HG02852 (cell line): ENCODE measurements at regions not wholly inside any gene's neighbourhood (a gene's known extent, or its start where the extent isn't known, plus 50 kb on each side); places are given as distances from the start of the nearest gene placed in this dataset.

Source experiments
- ATAC-seq: cut with Tn5 transposase; IDR thresholded peaks from one replicate; pipeline ENCODE4 v1.9.1; 2021; ENCODE audit warnings: mild to moderate bottlenecking, moderate library complexity; ENCODE audit not compliant: unreplicated experiment

DNA sequence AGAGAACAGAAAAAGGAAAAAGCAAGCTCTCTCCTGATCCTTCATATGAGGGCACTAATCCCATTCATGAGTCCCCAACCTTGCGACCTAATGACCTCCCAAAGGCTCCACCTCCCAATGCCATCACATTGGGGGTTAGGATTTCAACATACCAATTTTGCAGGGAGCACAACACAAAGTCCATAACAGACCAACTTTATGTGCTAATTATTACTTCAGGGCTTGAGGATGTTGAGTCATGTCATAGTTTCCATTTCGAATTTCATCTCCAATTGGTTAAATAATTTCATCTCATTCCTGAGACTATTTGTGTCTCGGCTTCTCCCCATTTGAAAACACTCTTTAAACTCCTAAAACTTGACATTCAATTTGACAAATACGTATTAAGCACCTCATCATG, 69.9 kb upstream of the KLF7 start:
- ATAC-seq = no peak

DNA sequence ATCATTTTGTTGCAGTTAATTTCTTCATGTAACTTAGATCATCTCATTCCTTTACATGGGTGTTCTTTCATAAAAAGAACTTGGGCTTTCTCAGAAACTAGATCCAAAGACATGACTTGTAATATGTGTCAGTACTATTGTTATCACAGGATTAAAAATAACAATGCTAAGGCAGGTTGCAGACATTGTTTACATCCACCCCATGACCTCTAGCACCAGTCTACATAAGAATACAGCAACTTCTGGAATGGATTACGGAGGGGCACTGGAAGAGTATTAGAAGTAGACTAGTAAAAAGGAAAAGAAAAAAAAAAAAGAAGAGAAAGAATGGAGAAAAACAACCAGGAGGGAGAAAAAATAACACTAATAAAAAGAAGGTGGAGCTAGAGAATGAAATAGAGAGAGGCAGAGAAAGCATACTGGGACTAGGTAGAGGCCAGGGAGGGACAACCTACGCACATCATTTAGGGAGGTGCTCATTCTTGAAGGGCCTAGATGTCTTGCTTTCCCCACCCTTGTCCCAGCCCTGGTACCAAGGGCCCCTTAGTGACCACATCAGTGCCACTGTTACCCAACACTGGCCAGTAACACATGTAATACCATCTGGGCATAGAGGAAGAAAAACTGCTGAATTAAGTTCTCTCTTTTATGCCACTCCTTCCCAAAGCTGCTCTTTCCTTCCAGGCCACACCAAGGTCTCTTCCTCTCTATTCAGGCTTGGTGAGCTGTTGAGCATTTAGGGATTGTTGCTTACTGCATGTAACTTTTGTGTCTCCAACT, 70.6 kb upstream of the KLF7 start:
- no peak for ATAC-seq

DNA sequence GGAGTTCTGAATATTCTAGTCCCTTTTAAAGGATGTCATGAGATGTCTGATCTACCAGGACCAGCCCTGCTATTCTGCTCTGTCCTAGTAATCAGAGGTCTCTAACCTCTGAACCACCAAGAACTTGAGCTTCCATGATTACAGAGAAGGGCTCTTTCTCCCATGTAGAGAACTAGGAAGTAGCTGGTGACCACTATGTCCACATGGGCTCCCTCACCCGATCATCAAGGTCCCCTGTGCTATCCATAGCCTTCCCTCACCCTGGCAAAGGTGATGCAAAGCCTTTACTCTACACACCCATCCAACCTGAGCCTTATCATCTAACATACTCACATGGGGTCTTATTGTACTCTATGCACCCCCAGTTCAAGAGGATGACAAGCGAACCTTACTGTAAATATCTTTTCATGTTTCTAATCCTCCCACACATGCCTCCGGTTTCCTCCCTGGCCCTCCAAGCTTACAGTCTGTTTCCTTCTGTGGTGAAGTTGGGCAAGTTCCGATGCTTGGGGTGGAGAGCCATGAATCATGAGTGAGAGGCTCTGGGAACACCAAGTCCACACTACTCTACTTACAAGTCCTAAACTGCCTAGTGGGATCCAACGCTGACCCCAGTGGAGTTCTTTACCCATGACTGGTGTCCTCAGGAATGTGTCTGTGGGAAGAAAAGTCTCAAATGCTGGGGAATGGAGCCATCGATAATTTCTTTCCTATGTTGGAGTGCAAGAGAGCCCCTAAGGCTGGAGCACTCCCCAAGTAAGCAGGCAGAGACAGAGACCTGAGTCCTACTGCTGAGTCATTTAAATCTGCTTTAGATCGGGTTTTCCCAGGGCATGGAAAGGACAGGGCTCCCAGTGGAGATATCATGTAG, 73.3 kb upstream of the KLF7 start:
- ATAC-seq = no peak

DNA sequence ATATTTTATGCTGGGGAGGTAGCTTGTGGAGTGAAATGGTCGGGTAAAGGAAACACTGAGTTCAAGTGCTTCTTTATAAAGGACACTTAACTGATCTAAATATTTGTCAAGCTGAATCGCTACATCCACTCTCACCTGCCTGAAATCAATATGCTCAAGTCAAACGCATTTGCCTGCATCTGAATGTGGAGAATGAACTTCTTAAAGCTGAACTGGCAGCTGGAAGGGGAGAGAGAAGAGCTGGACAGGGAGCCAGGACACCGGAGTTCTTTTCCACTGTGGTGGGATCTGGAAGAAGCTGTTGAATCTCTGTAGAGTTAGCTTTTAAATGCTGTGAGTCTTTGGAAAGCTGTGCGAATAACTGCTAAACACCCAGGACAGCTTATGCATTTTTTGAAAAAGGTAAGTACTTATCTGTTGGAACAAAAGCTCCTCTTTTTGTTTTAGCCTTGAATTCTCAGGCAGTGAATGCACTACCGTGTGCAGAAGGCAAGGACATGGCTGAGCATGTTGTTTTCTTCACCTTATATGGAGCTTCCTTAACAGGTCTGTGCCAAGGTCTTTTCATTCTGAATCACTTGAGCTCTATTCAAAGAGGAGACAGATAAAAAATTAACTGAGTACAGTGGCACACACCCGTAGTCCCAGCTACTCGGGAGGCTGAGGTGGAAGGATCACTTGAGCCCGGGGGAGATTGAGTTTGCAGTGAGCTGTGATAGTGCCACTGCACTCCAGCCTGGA, 74.2 kb upstream of the KLF7 start:
- no peak for ATAC-seq

DNA sequence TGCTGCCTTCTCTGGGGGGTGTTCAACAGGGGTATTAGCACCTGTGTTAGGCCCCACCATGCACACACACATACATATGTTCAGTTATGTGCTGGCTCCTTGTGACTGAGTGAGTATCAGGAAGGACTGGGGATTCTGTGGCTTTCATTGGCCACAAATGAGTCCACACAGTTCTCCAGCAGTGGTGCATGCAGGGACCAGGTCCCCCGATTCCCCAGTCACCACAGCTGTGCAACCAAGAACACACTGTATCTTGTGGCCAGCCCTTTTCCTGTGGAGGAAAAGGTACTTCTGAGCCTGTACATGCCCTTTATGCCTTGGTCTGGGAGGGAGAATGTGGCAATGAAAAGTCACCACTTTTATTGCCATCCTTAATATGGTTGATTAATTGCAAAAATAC, 74.9 kb upstream of the KLF7 start:
- ATAC-seq = no peak

DNA sequence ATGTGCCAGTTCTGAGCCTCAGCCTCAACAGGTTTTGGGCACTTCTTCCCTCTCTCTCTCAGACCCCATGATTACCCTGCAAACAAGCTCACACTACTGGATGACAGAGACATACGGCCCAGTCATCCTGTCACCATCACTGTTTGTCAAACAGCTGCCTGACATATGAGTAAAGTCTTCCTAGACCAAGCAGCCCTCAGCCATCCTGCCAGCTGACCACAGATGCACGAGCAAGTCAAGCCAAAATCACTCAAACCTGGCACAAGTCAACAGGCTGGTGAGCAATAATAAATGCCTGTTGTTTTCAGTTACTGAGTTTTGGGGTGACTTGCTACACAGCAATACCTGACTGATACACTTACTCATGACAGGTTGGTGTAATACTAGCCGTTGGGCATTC, 75.5 kb upstream of the KLF7 start:
- ATAC-seq = no peak

DNA sequence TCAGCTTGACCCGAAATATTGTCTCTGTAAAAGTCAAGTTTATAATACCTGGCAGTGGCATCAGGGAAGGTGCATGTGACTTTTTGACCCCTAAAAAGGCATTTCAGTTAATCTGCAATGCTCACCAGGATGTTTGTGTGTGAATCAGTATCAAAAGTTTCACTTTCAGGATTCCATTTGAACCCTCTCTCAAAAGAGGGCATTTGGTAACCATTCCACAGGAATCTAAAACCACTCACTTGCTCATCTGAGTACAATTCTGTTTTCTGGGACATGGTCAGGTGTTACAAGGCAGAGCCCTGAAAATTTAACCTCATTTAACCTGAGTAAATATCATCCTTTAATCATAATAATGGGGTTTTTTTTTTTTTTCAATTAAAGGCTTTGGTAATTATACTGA, 77.9 kb upstream of the KLF7 start:
- ATAC-seq = no peak

DNA sequence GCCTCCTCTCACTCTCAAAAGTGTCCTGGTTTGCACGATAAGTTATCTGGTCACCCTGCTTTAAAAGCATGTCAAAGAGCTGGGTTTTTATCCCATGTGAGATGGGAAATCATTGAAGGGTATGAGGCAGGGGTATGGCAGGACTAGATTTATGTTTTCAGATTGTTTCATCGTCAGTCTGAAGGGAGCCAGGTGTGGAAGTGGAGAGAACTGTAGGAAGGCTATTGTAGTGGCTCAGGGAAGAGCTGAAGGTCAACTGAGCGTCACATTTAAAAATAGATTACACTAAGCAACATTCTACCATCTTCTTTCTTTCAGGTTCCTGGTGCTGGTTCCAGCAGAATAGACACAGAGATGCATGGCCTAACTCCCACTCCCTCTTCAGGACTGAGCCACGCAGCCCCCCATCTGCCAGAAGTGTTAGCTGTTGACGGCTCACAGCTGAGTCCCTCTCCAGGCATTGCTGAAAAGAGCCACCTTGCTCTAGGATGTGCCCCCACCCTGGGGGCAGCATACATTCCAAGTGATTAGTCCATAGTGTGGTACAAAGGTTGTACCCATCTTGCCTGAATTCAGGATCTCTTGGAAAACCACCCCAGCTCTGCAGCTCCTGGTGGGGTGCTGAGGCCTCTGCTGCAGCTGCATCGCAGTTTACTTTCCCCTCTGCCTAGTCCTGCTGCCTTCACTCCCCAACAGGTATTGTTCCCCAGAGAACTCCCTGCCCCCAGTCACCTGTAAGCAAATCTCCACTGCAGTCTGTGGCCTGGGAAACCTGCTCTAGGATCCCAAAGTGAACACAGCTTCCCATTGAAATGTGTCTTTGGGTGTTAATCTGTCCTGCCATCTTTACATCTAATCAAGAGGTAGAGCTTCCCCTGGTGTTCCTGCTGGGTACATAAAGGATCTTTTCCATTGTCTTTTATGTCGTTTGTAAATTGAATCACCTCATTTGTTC, 79.5 kb upstream of the KLF7 start:
- ATAC-seq = no peak

DNA sequence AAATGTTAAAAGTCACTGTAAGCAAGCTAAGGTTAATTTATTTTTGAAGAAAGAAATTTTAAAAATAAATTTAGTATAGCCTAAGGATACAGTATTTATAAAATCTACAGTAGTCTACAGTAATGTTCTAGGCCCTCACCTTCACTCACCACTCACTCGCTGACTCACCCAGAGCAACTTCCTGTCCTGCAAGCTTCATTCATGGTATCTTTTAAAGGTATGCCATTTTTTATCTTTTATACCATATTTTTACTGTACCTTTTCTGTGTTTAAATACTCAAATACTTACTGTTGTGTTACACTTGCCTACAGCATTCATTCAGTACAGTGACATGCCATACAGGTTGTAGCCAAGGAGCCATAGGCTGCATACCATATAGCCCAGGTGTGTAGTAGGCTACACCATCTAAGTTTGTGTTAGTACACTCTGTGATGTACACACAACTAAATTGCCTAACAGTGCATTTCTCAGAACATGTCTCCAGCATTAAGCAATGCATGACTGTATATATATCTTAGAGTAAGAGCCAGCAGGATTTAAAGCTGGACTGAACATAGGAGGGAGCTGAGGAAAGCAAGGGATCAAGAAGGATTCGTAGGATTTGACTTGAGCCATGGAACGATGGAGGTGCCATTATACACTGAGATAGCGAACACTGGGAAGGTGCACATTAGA, 83.1 kb upstream of the KLF7 start:
- no peak for ATAC-seq

DNA sequence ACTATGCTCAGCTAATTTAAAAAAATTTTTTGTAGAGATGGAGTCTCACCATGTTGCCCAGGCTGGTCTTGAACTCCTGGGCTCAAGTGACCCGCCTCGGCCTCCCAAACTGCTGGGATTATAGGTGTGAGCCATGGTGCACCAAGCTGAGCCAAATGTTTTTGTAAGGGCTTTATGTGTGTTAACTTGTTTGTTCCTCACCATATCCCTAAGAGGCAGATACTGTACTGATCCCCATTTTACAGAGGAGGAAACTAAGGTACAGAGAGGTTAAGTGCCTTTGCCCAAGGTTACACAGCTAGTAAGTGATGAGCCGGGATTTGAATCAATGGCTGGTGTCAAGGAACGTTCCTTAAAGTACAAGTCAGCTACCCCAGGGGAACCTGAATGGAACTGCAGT, 85.3 kb upstream of the KLF7 start:
- ATAC-seq = no peak

DNA sequence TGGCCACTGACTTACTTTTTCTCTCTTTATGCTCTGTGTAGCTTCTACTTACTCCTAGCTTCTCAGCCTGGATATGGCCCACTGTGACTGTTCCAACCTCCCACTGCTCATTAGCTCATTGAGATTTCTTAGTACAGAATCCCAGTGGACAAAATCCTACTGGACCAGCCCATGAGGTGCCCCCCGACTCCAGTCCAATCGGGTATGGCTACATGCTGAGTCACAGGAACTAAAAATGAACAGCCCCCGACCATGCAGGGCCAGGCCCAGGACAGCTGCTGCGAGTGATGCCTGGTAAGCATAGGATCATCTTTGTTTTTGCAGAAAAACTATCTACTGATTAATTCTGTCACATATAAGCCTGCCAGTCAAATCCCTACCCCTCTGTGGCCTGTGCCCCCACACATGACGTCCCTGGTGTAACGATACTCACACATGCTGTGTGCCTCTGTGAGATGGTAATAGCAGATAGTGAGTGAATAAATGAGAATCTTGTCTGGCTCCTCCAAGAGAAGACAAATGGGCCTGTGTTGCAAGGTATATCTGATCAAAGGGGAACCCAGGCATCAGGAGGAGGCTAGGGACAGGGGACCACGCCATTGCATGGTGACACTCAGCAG, 85.9 kb upstream of the KLF7 start:
- ATAC-seq = no peak

DNA sequence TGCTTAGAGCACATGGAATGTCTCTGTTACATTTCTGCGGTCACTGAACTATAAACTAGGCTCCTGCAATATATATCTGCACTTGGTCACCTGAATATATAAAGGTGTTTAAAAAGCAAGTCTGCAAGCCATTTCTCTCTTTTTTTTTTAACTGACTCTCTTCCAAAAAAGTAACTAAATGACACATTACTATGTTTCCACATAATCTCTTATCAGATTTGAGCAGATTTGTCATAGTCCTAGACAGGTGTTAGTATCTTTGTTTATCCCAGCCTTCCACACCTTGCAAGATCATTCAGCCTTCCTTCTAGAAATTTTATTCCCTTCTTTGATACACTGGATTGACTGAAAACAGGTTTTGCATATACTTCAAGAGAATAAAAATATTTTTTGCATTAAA, 86.7 kb upstream of the KLF7 start:
- no peak for ATAC-seq

DNA sequence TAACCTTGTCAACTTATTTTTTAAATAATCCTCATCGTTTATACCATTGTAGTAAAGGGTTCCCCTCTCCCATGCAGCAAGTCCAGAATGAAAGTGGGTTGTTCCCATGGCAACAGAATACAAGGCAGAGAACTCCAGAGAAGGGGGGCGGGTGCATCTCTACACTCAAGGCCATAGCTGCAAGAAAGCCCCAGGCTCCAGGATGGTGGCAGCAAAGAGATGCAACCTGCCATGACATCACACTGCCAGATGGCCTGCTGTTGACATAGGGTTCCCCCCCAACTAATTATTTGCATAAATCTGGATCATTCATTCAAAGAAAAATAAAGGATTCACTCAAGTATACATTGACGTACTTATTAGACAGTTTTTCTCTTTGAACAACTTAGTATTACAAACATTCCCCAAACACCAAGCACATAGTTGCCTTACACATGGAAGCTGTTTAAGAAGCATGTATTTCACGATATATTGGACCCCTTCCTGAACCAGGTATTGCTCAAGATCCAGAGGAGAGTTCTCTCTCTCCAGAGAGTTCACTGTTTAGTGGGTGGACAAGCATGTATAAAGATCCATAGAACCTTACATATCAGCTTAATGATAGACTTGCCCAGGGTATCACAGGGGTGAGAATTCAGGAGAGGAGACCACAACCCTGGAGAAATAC, 87.4 kb upstream of the KLF7 start:
- ATAC-seq = no peak

DNA sequence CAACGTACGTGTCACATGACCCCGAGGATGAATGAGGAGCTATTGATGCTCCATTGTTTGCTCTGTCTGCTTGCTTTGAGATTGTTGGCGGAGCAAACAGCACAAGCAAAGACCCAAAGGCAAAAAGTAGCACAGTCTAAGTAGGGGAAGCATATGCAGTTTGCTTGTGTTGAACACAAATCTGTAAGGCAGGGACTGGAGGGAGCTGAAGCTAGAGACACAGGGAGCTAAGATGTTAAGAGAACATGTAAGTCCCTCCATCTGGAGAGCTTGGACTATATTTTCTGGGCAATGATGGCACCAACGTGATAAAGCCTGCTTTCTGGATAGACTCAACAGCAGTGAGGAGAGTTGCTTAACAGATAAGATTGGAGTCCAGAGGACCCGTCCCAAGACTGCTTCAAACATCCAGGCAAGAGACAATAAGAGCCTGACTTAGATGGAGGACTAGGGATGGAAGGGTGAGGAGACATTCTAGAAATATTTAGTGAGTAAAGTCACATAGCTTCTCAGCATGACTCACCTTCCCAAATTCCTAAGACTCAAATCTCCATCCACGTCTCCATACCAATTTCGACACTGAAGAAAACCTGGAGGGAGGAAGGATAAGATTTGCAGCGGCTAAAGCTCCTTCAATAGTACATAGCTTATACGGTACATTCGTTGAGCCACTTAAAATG, 88.1 kb upstream of the KLF7 start:
- no peak for ATAC-seq

DNA sequence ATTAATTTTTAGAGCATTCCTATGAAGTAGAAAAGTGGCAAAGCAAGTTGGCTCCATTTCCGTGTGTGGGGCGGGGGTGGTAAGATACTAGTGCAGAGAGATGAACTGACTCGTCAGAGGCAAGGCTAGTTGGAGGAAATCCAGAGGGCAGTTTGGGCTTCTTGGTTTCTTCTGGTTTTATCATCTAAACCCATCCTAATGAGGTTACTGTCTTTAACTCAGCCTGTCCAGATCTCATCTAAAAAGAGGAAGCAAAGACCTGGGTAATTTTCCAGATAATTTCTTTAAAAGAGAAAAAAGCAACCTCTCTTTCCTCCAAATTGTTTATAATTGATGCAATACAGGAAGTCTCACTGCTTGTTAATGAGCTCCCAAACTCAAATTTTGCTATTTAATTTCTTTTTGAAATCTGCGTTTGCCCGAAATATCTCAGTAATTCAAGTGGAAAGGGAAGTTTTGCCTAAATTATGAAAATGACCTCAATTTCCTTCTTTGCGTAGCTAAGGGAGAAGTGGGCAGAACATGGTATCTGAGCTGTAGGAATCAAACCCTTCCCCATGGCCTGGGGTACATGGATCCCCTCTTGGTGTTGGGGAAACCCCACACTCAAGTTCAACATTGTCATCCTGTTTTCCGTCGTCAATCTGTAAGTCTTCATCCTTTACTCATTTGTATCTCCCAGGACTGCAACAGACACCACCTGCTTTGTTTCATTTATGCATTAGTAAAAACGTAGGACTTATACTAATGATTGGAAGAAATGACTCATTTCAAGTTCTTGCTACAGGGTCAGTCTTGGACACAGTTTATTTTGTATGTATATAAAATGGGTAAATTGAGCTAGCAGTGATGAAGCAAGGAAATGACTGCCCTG, 89.1 kb upstream of the KLF7 start:
- no peak for ATAC-seq

DNA sequence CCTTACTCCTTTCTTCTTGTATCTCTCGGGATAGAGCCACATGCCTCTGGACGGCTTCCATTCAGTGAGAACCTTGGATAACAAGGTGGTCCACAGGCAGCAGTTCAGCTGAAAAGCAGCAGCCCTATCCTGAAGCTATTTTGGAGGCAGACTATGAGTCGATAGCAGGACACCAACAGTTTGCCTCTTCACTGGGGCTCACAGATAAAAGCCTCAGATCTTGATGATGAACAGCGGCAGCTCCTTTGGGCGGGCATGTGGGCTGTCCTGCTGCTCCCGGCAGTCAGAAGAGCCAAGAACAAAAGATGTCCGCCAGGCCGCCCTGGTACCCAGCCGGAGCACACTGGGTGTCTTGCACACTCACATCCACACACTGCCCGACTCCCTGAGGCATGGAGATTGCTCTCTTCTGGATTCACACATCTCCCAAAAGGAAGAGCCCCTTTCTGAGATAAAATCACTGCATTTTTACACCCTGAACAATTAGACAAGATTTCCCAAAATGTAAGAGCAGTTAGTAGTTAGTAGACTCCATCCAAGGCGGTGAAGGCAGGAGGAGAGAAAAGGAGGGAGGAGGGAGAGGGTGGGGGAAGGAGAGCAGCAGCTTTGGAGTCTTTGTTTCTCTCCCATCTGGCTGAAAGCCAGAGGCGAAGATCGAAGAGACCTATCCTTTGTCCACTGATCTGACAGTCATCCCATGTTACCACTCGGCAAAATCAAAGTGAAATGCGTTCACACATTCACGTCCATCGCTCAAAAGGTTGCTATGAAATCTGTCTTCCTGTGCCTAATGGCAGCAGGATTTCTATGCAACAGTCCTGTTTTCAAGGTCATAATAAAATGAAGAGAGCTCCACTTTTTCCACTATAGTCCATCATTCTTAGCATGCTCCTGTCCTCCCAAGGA, 90.1 kb upstream of the KLF7 start:
- no peak for ATAC-seq
